ENCODE measurements at regions not wholly inside any gene's neighbourhood (a gene's known extent, or its start where the extent isn't known, plus 50 kb on each side); places are given as distances from the start of the nearest gene placed in this dataset.

DNA sequence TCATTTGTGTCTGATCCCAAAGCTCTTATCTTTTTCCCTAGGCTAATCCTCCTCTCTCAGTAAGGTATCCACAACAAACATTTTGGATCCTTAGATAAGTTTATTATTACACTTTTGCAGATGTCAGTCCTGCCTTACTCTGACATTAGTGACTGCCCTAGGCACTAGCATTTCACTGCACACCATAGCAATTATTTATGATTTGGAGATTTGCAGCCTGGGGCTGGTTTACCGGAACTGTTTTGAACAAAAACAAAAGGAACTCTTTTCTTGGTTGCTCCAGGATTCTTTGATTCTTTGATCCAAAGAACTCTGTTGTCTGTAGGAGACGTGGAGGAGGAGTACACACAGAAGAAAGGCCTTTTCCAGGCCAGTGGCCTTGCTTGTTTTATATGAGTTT is 80.4 kb downstream of the EDNRB start:
- Histone ChIP-seq H3K27me3 (ENCODE audit: control insufficient read depth in 3 of 3, insufficient read depth in 3 of 3, low read length in 2 of 3) (no peaks in the 10 kb centered on the region), H3K27ac (ENCODE audit: low read depth in 1 of 2, low read length in 1 of 2) (no peak overlapping the region), H3K36me3 (ENCODE audit: control insufficient read depth in 4 of 4, insufficient read depth in 4 of 4, low read length in 4 of 4) (no peaks in the 10 kb centered on the region), H3K9me3 (ENCODE audit: control insufficient read depth in 4 of 4, insufficient read depth in 3 of 4, low read length in 3 of 4) (no peaks in the 10 kb centered on the region), H3K9ac (ENCODE audit: insufficient read depth in 1 of 2, low read length in 2 of 2) (no peak overlapping the region), H3K4me3 (no peak overlapping the region), H3K4me1 (ENCODE audit: control insufficient read depth in 5 of 5, insufficient read depth in 5 of 5, low read length in 5 of 5) (peaks cover 0 to 10% (median 0%) of the 10 kb centered on the region in 5 donors)
- TF ChIP-seq, protein P1, sequence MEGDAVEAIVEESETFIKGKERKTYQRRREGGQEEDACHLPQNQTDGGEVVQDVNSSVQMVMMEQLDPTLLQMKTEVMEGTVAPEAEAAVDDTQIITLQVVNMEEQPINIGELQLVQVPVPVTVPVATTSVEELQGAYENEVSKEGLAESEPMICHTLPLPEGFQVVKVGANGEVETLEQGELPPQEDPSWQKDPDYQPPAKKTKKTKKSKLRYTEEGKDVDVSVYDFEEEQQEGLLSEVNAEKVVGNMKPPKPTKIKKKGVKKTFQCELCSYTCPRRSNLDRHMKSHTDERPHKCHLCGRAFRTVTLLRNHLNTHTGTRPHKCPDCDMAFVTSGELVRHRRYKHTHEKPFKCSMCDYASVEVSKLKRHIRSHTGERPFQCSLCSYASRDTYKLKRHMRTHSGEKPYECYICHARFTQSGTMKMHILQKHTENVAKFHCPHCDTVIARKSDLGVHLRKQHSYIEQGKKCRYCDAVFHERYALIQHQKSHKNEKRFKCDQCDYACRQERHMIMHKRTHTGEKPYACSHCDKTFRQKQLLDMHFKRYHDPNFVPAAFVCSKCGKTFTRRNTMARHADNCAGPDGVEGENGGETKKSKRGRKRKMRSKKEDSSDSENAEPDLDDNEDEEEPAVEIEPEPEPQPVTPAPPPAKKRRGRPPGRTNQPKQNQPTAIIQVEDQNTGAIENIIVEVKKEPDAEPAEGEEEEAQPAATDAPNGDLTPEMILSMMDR (IDR thresholded peaks at IDR 0.05; ENCODE audit: control extremely low read depth, extremely low read depth) = no peak
- no peak for ATAC-seq (ENCODE audit: insufficient read depth, low FRiP score)
- DNase-seq = no peak
- WGBS, 2 donors = 95 to 99% methylated on average over 2 of the region's 2 CpGs

DNA sequence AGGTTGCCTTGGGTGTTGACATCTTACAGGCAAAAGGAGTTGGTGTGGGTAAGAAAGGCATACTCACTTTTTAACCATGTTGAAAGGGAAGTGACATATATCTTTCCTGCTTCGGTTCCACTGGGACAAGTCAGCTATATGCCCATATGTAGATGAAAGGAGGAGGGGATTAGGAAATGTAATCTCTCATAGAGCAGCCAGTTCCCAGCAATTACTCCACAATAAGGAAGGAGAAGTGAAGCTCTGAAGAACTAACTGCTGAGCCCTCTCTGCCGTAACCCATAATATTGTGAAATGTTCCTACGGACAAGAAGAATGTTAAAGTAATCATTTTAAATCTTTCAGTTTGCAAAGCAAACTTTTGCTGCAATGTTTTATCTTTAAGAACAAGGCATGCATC is 82.2 kb downstream of the EDNRB start:
- ATAC-seq (ENCODE audit: insufficient read depth, low FRiP score) = peak; percentile 70
- TF ChIP-seq, protein P1 (IDR thresholded peaks at IDR 0.05; ENCODE audit: control extremely low read depth, extremely low read depth) = no peak
- Histone ChIP-seq H3K27ac (ENCODE audit: low read depth in 1 of 2, low read length in 1 of 2) (no peak overlapping the region), H3K36me3 (ENCODE audit: control insufficient read depth in 4 of 4, insufficient read depth in 4 of 4, low read length in 4 of 4) (no peaks in the 10 kb centered on the region), H3K4me3 (no peak overlapping the region), H3K4me1 (ENCODE audit: control insufficient read depth in 5 of 5, insufficient read depth in 5 of 5, low read length in 5 of 5) (peaks cover 0 to 12% (median 0%) of the 10 kb centered on the region in 5 donors), H3K27me3 (ENCODE audit: control insufficient read depth in 3 of 3, insufficient read depth in 3 of 3, low read length in 2 of 3) (no peaks in the 10 kb centered on the region), H3K9me3 (ENCODE audit: control insufficient read depth in 4 of 4, insufficient read depth in 3 of 4, low read length in 3 of 4) (no peaks in the 10 kb centered on the region), H3K9ac (ENCODE audit: insufficient read depth in 1 of 2, low read length in 2 of 2) (no peak overlapping the region)
- peak in 2 of 3 donors; percentile 48 to 76 for DNase-seq
- WGBS, 2 donors = 25 to 38% methylated on average over 3 of the region's 3 CpGs

DNA sequence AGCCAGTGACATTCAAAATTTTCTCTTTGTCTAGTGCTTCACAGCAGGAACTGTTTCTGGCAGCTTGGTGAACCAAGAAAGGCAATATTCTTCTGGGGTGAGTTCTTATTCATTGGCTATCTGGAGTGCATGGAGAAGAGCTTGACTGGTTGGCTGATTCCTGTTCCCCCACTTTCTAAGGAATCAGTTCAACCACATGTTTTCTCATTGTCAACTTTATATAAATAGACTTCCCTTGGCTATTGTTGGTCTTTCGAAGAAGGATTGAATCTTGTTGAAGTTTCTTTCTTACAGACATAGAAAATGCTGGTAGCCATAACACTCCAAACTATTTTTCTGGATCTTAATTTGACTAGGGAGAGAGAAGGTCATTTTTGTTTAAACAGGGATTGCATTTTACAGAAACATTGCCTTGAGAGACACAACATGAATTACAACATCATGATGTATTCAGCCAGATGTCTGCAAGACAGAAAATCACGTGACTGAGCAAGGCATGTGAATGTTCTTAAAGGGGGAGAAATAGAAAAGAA is 85.2 kb downstream of the EDNRB start:
- H3K27ac ChIP-seq (ENCODE audit: low read depth in 1 of 2, low read length in 1 of 2) = peak overlapping the region in 1 of 2 donors; percentile 1
- H3K9ac ChIP-seq (ENCODE audit: insufficient read depth in 1 of 2, low read length in 2 of 2) = no peak overlapping the region
- TF ChIP-seq, protein P1 (IDR thresholded peaks at IDR 0.05; ENCODE audit: control extremely low read depth, extremely low read depth) = no peak
- no peaks in the 10 kb centered on the region for H3K36me3 ChIP-seq (ENCODE audit: control insufficient read depth in 4 of 4, insufficient read depth in 4 of 4, low read length in 4 of 4)
- ATAC-seq (ENCODE audit: insufficient read depth, low FRiP score) (no peak), DNase-seq (peak in 2 of 3 donors; percentile 83 to 89)
- H3K27me3 ChIP-seq (ENCODE audit: control insufficient read depth in 3 of 3, insufficient read depth in 3 of 3, low read length in 2 of 3) = no peaks in the 10 kb centered on the region
- no peaks in the 10 kb centered on the region for H3K9me3 ChIP-seq (ENCODE audit: control insufficient read depth in 4 of 4, insufficient read depth in 3 of 4, low read length in 3 of 4)
- H3K4me1 ChIP-seq (ENCODE audit: control insufficient read depth in 5 of 5, insufficient read depth in 5 of 5, low read length in 5 of 5) = peaks cover 0 to 15% (median 0%) of the 10 kb centered on the region in 5 donors
- no peak overlapping the region for H3K4me3 ChIP-seq
- WGBS, 2 donors = 32 to 50% methylated on average over 2 of the region's 2 CpGs
